HG03095 (cell line): ENCODE measurements at regions not wholly inside any gene's neighbourhood (a gene's known extent, or its start where the extent isn't known, plus 50 kb on each side); places are given as distances from the start of the nearest gene placed in this dataset.
"Not testable (repeated sequence)": the region's sequence is repeated elsewhere in the genome, so short reads cannot be mapped to it uniquely, and the experiment has no call there.

Experiments
- ATAC-seq: cut with Tn5 transposase; IDR thresholded peaks from one replicate; pipeline ENCODE4 v1.9.1; 2021; ENCODE audit warnings: moderate library complexity; ENCODE audit not compliant: unreplicated experiment

DNA sequence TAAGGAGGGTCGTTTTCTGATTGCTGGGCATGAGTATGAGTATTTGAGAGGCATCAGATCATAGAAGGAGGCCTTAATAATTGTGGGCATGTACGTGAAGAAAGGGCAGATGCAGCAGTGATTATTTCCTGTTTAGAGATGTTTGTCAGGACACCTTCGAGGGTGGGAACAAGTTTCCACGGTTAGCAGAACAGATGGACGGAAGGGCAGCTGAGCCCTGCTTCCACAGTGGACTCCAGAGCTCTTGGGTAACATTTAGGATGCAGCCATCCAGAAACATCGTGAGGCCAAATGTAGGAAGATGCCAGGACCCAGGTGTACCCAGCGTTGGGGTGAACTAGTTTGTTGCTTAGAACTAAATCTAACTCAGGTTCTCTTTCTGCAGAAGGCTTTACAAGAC lies 231.3 kb upstream of the FAT1 start:
- ATAC-seq: no peak

- ATAC-seq: no peak
Observed at GRCh38 chr4:186957952-186958555, 234.4 kb upstream of the FAT1 start.

DNA sequence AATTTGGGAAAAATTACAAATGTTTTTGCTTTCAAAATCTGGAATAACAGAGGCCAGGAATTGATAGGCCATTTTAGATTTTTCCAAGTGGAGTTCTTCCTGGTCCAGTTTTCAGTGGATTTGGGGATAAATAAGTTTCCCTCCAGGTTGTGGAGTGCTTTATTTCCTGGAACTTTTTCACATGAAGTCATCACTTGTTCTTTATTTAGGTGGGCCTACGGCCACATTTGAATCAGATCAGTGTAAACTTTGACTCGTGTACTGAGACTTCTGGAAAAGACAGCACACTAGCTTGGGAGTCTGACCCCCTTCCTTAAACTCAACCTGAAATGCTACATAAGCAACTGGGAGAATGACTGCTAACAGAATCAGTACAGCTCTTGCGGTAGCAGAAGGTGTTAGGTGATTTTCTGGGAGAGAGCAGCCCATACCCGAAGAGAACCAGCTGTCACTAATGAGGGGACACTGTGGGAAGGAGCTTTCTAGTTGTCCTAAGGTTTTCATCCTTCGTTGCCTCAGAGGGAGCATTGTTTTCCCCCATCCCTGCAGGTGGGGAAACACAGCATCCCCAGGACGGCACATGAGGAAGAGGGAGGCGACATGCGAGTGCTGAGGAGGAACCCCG lies 235.2 kb upstream of the FAT1 start:
- ATAC-seq: no peak

DNA sequence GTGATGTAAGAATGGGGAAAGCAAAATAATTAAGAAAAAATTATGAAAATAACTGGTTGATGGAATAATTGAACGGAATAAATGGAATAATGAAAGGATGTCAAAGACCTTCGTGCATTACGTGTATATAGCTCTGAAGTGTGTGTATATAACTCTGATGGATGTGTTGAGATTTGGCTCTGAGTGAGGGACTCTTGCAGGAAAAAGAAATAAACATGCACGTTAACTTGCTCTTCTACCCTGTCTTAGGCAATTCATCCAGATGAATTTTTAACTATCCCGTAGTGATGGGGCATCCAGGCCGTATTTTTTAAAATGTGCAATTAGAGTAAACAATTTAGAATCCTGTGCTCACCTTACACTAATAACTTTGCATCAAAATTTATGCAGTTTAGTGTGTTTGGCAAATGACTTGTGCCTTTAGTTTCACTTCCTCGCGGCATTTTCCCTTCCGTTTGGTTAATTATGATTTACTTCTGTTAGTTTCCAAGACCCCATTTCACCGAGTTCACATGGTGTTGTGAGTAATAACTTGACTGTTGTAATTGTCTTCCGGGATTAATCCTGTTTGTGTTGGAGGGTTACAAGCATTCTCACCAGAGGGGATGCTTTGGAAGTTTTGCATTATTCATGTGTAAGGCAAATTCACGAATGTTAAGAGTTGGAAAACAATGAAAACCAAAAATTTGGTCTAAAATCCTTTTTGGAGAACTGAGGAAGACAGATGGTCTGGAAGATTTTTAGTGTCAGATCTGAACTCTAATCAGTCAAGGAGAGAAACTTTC lies 256.5 kb upstream of the FAT1 start:
- no peak for ATAC-seq

DNA sequence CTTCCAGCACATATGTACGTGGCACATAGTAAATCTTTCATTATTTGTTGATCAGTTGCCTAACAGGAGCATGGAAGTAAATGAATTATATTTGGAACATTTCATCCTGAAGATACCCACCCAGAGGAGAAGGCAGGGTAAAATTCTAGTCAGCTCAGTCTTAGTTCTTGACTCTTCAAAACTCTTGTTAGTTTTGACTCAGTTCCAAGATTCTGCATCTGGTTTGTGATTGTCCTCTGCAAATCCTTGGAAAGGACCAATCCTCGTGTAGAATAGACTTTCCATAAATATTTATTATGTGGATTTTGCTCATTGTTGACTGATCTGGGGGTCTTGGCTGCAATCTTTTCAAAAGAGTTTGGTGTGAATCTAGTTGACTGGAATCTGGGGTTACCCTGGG lies 257.5 kb upstream of the FAT1 start:
- no peak for ATAC-seq

GRCh38 chr4:186982160-186982559 lies 258.5 kb upstream of the FAT1 start:
- ATAC-seq: no peak

GRCh38 chr4:186984105-186984644 lies 260.5 kb upstream of the FAT1 start:
- no peak for ATAC-seq

- ATAC-seq: no peak
Observed at GRCh38 chr4:186999686-187000085, 276.0 kb upstream of the FAT1 start.

- ATAC-seq: no peak
Observed at GRCh38 chr4:187000281-187000680, 276.6 kb upstream of the FAT1 start.

- not testable (repeated sequence) for ATAC-seq
Observed at GRCh38 chr4:187002133-187002532, 278.5 kb upstream of the FAT1 start.

DNA sequence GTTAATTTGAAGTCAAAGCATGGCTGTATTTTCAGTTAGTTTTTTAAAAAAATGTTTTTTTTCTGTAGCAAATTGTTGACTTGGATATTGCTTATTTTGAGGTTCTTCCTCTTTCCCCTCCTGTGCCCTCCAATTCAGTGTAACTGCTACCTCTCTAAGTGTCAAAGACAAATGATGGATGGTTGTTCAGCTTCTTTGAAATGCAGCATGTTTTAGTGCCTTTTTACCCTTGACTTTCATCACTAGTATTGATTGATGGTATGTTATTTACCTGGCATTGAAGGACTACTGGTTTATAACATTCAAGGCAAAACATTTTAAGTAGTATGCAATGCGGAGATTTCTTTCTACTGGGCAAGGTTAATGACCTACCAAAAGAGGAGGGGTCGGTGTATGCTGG lies 281.0 kb upstream of the FAT1 start:
- no peak for ATAC-seq

DNA sequence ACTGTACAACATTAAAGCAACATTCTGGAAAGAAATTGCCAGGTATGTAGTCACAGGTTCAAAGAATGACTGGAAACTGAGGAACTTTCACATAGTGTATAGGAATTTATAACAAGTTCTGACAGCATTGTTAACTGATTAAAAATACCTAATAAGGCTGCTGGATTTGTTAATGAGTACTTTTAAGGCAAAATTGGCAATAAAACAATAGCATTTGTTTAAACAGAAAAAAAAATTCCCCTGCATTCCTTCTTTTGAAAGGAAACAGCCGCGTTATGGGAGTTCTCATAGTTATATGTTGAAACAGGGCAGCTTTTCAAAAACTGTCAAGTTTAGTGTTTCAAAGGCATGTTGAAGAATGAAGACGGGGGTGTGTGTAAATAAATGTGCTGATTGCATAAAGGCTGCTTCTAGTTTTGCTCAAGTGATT lies 282.5 kb upstream of the FAT1 start:
- no peak for ATAC-seq

DNA sequence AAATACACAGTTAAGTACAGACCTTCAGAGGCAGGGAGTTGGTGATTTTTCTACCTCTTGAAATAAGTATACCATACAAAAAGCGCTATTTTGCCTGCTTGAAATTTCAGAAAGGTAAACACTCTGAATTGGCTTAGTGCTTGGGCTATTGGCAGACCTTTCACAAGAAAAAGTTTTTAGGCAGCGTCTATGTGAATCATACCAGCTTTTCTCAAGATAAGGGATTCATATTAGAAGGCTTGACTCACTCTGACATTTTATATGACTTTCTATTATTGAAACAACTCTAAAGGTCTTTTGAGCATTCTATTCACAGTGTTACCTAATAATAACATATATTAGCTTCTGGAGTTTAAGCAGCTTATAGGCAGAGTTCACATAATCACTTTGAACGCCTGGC lies 286.4 kb upstream of the FAT1 start:
- no peak for ATAC-seq

GRCh38 chr4:187016101-187016500 lies 292.4 kb upstream of the FAT1 start:
- no peak for ATAC-seq

DNA sequence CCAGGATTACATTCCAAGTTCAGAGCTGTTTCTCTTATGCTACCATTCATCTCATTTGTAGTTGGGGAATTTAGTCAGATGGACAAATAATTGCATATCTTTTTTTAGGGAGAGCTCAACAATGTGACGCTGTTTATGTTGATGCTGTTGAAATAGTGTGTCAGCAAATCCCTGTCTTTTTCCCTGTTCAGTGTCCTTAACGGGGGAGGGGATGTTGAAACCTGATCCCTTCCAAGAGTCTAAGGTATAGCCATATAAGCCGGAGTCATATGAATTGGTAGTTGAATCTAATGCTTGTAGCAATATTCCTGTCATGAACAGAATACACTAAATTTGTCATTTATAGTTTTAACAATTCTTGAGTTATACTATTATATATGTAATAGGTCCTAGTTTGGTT lies 293.5 kb upstream of the FAT1 start:
- no peak for ATAC-seq

GRCh38 chr4:187019896-187020295 lies 296.2 kb upstream of the FAT1 start:
- no peak for ATAC-seq

GRCh38 chr4:187020676-187021075 lies 297.0 kb upstream of the FAT1 start:
- ATAC-seq: no peak

DNA sequence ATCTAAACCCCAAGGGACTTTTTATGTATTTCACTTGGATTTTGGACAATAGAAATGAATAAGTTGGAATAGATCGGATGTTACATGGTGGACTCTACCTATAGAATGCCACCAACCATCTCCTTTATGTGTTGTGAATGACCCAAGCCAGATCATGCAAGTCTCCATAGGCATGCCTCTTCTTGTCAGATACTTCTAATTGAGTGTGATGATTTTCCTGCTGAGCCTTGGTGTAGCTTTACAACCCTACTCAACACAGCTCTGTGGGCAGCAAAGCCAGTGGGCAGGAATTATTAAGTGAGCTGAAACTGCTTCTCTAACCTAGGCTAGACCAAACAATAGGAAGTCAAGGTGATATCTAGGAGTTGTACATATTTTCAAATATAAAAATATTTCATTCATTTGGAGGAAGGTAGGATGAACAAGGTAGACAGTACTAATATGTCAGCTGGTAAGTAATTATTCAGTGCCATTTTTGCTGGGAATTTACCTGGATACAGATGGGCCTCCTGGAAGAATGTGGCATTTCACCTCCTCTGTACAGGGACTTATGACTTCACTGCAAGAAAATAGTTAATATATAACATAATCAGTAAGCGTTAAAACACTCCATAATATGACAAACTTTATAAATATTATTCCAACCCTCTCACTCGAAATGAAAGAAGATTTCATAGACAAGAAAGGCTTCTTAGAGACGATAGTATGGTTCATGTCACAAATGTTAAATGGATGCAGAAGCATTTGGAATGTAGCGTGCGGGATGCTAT lies 298.0 kb upstream of the FAT1 start:
- no peak for ATAC-seq

GRCh38 chr4:187027272-187027671 lies 303.6 kb upstream of the FAT1 start:
- ATAC-seq: no peak

DNA sequence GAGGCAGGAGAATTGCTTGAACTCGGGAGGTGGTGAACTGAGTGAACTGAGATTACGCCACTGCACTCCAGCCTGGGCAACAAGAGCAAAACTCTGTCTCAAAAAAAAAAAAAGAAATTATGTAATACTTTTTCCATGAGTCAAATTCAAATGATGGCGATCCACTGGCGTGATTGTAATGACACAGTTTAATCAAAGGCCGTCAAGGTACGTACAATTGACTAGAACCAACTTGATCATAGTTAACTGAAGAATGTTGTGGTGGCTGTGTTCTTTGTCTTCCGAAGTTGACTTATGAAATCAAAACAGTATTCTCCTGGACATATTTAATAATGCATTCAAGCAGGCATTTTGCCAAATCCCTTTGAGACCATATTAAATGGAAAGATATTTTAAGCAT lies 318.6 kb upstream of the FAT1 start:
- ATAC-seq: no peak

DNA sequence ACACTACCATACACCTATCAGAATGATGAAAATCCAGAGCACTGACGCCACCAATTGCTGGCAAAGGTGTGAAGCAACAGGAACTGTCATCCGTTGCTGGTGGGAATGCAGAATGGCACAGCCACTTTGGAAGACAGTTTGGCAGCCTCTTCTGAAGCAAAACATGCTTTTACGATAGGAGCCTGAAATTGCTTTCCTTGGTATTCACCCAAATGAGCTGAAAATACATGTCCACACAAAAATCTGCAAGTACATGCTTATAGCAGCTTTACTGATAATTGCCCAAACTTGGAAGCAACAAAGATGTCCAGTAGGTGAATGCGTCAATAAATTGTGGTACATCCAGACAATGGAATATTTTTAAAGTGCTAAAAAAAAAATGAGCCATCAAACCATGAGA lies 322.8 kb upstream of the FAT1 start:
- ATAC-seq: no peak
